Fibroblast of mammary gland (primary cell): ENCODE measurements at regions not wholly inside any gene's neighbourhood (a gene's known extent, or its start where the extent isn't known, plus 50 kb on each side); places are given as distances from the start of the nearest gene placed in this dataset.
A peak's percentile ranks its signal among the peaks of the same experiment; 100 is the strongest.

Experiments used
- DNase-seq: peaks from one replicate; pipeline ENCODE4 v3.0.0-alpha.2; 2010; ENCODE audit warnings: low read depth
- H3K4me3 ChIP-seq: 2 replicates; pipeline ENCODE4 v1.5.1; 2011; ENCODE audit warnings: low read depth, mild to moderate bottlenecking, low read length, moderate library complexity; ENCODE audit not compliant: control insufficient read depth
- TF ChIP-seq, protein P1 (sequence below): conservative IDR thresholded peaks from 2 replicates; pipeline ENCODE4 v1.5.1; 2011; ENCODE audit warnings: low read depth, low read length, inconsistent platforms; ENCODE audit not compliant: control insufficient read depth, insufficient read depth

DNA sequence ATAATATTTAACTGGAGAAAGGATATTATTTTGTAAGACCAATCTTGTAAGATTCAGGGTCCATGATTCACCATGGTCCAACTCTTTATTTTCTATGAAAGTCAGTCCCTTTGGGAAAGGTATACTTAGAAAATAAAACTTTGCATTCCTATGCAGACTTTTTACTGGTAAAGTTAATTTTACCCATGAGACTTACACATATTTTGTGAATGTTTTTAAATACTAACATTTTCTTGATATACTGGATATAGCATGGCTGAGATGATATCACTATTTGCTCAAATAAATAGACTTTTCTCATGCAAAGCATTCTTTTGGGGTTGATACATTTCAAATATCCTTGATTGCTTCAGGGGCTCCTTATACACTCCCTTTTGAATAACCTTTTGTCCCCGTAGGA, 512.1 kb downstream of the MAN2A1 start:
- H3K4me3 ChIP-seq = no peak overlapping the region
- TF ChIP-seq, protein P1, sequence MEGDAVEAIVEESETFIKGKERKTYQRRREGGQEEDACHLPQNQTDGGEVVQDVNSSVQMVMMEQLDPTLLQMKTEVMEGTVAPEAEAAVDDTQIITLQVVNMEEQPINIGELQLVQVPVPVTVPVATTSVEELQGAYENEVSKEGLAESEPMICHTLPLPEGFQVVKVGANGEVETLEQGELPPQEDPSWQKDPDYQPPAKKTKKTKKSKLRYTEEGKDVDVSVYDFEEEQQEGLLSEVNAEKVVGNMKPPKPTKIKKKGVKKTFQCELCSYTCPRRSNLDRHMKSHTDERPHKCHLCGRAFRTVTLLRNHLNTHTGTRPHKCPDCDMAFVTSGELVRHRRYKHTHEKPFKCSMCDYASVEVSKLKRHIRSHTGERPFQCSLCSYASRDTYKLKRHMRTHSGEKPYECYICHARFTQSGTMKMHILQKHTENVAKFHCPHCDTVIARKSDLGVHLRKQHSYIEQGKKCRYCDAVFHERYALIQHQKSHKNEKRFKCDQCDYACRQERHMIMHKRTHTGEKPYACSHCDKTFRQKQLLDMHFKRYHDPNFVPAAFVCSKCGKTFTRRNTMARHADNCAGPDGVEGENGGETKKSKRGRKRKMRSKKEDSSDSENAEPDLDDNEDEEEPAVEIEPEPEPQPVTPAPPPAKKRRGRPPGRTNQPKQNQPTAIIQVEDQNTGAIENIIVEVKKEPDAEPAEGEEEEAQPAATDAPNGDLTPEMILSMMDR = no peak
- no peak for DNase-seq

DNA sequence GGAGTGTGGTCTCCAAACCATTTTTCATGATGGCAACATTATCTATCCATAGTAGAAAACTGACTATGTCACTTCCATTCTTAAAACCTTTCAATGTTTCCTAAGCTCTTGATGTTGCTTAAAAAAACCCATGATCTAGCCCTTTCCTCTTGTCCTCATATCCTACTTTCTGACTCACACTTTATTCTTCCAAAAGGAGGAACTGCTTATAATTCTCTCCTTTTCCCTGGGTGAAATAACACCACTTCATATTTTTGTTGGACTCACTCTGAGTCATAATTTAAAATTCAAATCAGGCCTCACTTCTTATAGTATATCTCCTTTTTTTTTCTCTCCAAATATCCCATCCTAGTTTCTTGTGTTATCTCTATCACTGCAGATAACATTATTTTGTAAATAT, 513.9 kb downstream of the MAN2A1 start:
- TF ChIP-seq, protein P1 = no peak
- H3K4me3 ChIP-seq = no peak overlapping the region
- DNase-seq = peak; percentile 3

DNA sequence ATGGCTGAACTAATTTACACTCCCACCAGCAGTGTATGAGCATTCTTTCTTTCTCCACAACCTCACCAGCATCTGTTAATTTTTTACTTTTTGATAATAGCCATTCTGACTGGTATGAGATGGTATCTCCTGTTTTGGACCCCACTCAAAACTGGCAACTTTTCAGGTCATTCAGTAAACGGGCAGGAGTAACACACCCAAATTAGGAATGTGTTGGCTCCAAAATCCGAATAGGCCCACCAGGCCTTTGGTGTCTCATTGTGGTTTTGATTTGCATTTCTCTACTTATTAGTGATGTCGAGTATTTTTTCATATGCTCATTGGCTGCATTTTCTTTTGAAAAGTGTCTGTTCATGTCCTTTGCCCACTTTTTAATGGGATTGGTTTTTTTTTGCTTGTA, 517.1 kb downstream of the TMEM232 start:
- no peak overlapping the region for H3K4me3 ChIP-seq
- TF ChIP-seq, protein P1 = no peak
- no peak for DNase-seq

DNA sequence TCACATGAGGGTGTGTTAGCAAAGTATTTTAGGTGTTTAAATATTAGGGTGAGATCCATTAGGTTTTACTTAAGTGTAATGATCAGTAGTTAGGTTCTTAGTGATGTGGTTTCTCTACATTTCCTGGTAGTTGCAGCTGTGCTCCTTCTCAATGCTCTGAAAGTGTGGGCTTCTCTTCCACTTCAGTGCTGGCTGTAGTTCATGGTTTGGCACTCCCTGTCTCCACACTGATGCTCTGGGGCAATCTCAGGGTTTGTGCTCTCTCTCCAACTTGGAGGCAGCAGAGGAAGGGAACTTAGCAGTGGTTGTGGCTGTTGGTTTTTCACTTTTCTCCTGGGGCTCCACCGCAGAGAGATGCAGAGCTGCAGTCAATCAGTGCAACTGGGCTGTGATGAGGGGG, 507.5 kb downstream of the TMEM232 start:
- no peak overlapping the region for H3K4me3 ChIP-seq
- TF ChIP-seq, protein P1 = no peak
- DNase-seq = no peak

DNA sequence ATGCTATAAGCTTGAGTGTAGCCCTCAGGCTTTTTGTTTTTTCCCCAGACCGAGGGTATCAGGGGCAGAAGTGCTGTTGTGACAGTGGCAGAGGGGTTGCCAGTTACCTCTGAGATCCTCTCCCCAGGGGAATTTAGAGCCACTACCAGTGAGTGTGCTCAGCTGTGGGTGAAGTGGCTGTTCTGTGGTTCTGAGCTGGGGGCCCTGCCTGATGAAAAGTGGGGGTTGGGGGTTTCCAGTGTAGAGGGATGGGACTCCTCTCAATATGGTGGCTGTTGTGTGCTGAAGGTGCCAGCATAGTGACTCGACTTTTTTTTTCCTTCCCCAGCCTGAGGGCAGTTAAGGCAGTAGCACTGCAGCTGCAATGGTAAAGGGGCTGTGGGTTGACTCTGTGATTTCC, 506.7 kb downstream of the TMEM232 start:
- no peak overlapping the region for H3K4me3 ChIP-seq
- DNase-seq = no peak
- TF ChIP-seq, protein P1 = no peak

DNA sequence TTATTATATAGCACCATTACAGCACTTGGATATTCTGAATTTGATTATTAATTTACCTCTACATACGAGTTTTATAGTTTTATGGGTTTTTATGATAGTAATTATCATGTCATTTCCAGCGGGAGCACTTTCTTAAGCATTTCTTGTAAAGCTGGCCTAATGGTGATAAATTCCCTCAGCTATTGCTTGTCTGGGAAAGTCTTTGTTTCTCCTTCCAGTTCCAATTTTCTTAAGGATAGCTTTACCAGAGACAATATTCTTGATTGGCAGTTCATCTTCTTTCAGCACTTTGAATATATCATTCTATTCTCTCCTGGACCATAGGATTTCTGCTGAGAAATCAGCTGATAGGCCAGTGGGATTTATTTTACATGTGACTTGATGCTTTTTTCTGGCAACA, 505.4 kb downstream of the TMEM232 start:
- DNase-seq = no peak
- TF ChIP-seq, protein P1 = no peak
- no peak overlapping the region for H3K4me3 ChIP-seq

DNA sequence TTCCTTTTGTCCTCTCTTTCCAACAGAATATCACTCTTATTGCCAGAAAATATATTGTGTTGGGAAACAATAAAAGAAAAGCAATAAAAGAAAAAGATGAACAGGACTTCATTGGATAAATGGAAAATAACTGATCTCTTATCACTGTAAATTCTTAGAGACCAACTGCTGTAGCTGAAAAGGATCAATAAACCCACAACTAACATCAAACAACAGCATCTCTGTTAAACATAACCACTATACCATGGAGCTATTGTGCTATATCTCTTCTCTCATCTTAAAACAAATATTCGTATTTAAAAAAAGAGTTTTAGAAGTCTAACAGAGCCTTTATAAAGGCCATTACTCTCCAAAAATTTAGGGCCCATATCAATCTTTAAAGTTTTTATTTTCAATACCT, 502.4 kb downstream of the TMEM232 start:
- no peak overlapping the region for H3K4me3 ChIP-seq
- TF ChIP-seq, protein P1 = no peak
- DNase-seq = no peak
